GM23338 (cell line): ENCODE measurements at regions not wholly inside any gene's neighbourhood (a gene's known extent, or its start where the extent isn't known, plus 50 kb on each side); places are given as distances from the start of the nearest gene placed in this dataset.

Source experiments
- ATAC-seq: fragments of 200-7000 bp; cut with Tn5 transposase; 3 replicates; pipeline ENCODE4 v1.9.1; 2020
- DNase-seq: peaks from one replicate; pipeline ENCODE4 v3.0.0-alpha.2; 2015; ENCODE audit warnings: low spot score
- H2AFZ ChIP-seq: fragments of 200-600 bp; sonication (generic); 2 replicates; pipeline ENCODE4 v1.8.0; 2016; ENCODE audit warnings: antibody characterized with exemption, mild to moderate bottlenecking, moderate library complexity
- H3F3A ChIP-seq: fragments of 200-600 bp; sonication (generic); replicated peaks from 2 replicates; pipeline ENCODE4 v1.8.0; 2017; ENCODE audit warnings: antibody characterized with exemption, mixed run types, low read depth
- H3K27ac ChIP-seq: fragments of 200-600 bp; sonication (generic); 2 replicates; pipeline ENCODE4 v1.6.1; 2016; ENCODE audit warnings: low read depth
- H3K27me3 ChIP-seq: fragments of 200-600 bp; sonication (generic); 2 replicates; pipeline ENCODE4 v1.8.0; 2016; ENCODE audit warnings: mild to moderate bottlenecking, mixed run types, moderate library complexity; ENCODE audit not compliant: insufficient read depth
- H3K36me3 ChIP-seq: fragments of 200-600 bp; sonication (generic); 2 replicates; pipeline ENCODE4 v1.8.0; 2016; ENCODE audit warnings: mild to moderate bottlenecking; ENCODE audit not compliant: insufficient read depth
- H3K4me1 ChIP-seq: fragments of 200-600 bp; sonication (generic); 2 replicates; pipeline ENCODE4 v1.8.0; 2016; ENCODE audit warnings: mild to moderate bottlenecking, moderate library complexity; ENCODE audit not compliant: insufficient read depth
- H3K4me2 ChIP-seq: fragments of 200-600 bp; sonication (generic); 2 replicates; pipeline ENCODE4 v1.7.1; 2017; ENCODE audit warnings: mixed run types
- H3K4me3 ChIP-seq: fragments of 200-600 bp; sonication (generic); 2 replicates; pipeline ENCODE4 v1.6.1; 2016; ENCODE audit warnings: mixed run types
- H3K79me2 ChIP-seq: fragments of 200-600 bp; sonication (generic); replicated peaks from 2 replicates; pipeline ENCODE4 v1.8.0; 2017; ENCODE audit warnings: mild to moderate bottlenecking; ENCODE audit not compliant: insufficient read depth
- H3K9me2 ChIP-seq: fragments of 200-600 bp; sonication (generic); 2 replicates; pipeline ENCODE4 v1.8.0; 2017; ENCODE audit not compliant: insufficient read depth
- H4K20me1 ChIP-seq: fragments of 200-600 bp; sonication (generic); replicated peaks from 2 replicates; pipeline ENCODE4 v1.8.0; 2017; ENCODE audit warnings: mild to moderate bottlenecking; ENCODE audit not compliant: insufficient read depth
- H3K27ac Mint-ChIP-seq: 2 replicates; pipeline ENCODE4 v1.8.0; 2020; ENCODE audit warnings: inconsistent platforms, mild to moderate bottlenecking, moderate library complexity, mixed read lengths
- H3K27me3 Mint-ChIP-seq: 3 replicates; pipeline ENCODE4 v1.8.0; 2022; ENCODE audit warnings: low read depth, mild to moderate bottlenecking, moderate library complexity, mixed read lengths, inconsistent platforms; ENCODE audit not compliant: insufficient read depth, poor library complexity
- H3K36me3 Mint-ChIP-seq: 3 replicates; pipeline ENCODE4 v1.8.0; 2021; ENCODE audit warnings: low read depth, mild to moderate bottlenecking, inconsistent platforms, moderate library complexity, mixed read lengths
- H3K4me1 Mint-ChIP-seq: 3 replicates; pipeline ENCODE4 v1.8.0; 2020; ENCODE audit warnings: mild to moderate bottlenecking, inconsistent platforms, mixed read lengths
- H3K4me3 Mint-ChIP-seq: 3 replicates; pipeline ENCODE4 v1.8.0; 2021; ENCODE audit warnings: moderate library complexity, mild to moderate bottlenecking, inconsistent platforms, mixed read lengths
- H3K9me3 Mint-ChIP-seq: 3 replicates; pipeline ENCODE4 v1.8.0; 2020; ENCODE audit warnings: moderate library complexity, mild to moderate bottlenecking, inconsistent platforms, mixed read lengths
- CTCF ChIP-seq, 2 experiments: fragments of 200-600 bp in 1 of 2; sonication (generic) in 1 of 2; conservative IDR thresholded peaks; 2 replicates each; pipeline versions ENCODE4 v1.5.1 to v1.6.1; 2016 to 2017; ENCODE audit warnings: antibody characterized with exemption in 2 of 2, low read depth in 2 of 2, mild to moderate bottlenecking in 2 of 2, moderate library complexity in 1 of 2
- ETS1 ChIP-seq: IDR thresholded peaks from 2 replicates; pipeline ENCODE4 v1.6.1; 2016; ENCODE audit warnings: antibody characterized with exemption
- EZH2 ChIP-seq: fragments of 200-600 bp; sonication (generic); IDR thresholded peaks from one replicate; pipeline ENCODE4 v1.8.0; 2017; ENCODE audit warnings: antibody characterized with exemption, mild to moderate bottlenecking, low read depth; ENCODE audit not compliant: unreplicated experiment
- JUNB ChIP-seq: IDR thresholded peaks from one replicate; pipeline ENCODE4 v1.6.1; 2016; ENCODE audit warnings: antibody characterized with exemption; ENCODE audit not compliant: unreplicated experiment
- NANOG ChIP-seq: IDR thresholded peaks from 2 replicates; pipeline ENCODE4 v1.6.1; 2016; ENCODE audit warnings: antibody characterized with exemption, borderline replicate concordance
- ZNF114 ChIP-seq: fragments of 250-450 bp; sonication (Bioruptor Pico); IDR thresholded peaks from 2 replicates; pipeline ENCODE4 v1.5.0; 2020; ENCODE audit warnings: mild to moderate bottlenecking, moderate library complexity
- ZNF331 ChIP-seq: fragments of 250-450 bp; sonication (Bioruptor Pico); IDR thresholded peaks from 2 replicates; pipeline ENCODE4 v1.5.0; 2020; ENCODE audit warnings: low read depth, mild to moderate bottlenecking, moderate library complexity
- ZNF462 ChIP-seq: fragments of 250-450 bp; sonication (Bioruptor Pico); IDR thresholded peaks from 2 replicates; pipeline ENCODE4 v1.5.0; 2020; ENCODE audit warnings: mild to moderate bottlenecking, moderate library complexity

GRCh38 chr7:149696280-149696679 is 77.1 kb downstream of the ZNF467 start:
- Histone ChIP-seq H3K27ac (no peak overlapping the region), H3K4me2 (no peak overlapping the region), H4K20me1 (no peaks in the 10 kb centered on the region), H3K9me2 (no peaks in the 10 kb centered on the region), H2AFZ (no peak overlapping the region), H3K79me2 (no peaks in the 10 kb centered on the region), H3K27me3 (peaks cover 22% of the 10 kb centered on the region), H3K4me1 (peaks cover 5% of the 10 kb centered on the region; the same call in 1 of the 2 replicates), H3K36me3 (peaks cover 3% of the 10 kb centered on the region), H3F3A (no peaks in the 10 kb centered on the region), H3K4me3 (no peak overlapping the region)
- TF ChIP-seq JUNB (no peak), CTCF (conservative IDR thresholded peaks at IDR 0.05; ENCODE audit: low read depth in 2 of 2) (no peak), ZNF462 (CRISPR knock-in tag) (no peak), ZNF331 (no peak), NANOG (no peak), ZNF114 (no peak), EZH2 (no peak), ETS1 (no peak)
- DNase-seq, result no peak
- Mint-ChIP-seq H3K4me1 (peaks cover 3% of the 10 kb centered on the region), H3K9me3 (peaks cover 24% of the 10 kb centered on the region), H3K27ac (no peak overlapping the region), H3K36me3 (peaks cover 9% of the 10 kb centered on the region; the same call in 1 of the 3 replicates), H3K27me3 (peaks cover 4% of the 10 kb centered on the region), H3K4me3 (no peak overlapping the region)
- ATAC-seq, result no peak
